Lung (tissue), 11 donors: ENCODE measurements at regions not wholly inside any gene's neighbourhood (a gene's known extent, or its start where the extent isn't known, plus 50 kb on each side); places are given as distances from the start of the nearest gene placed in this dataset.

Experiments used
- ATAC-seq: fragments of 200-7000 bp; cut with Tn5 transposase; one replicate; pipeline ENCODE4 v1.9.1; 2020; ENCODE audit warnings: moderate number of reproducible peaks; ENCODE audit not compliant: insufficient read depth, low FRiP score
- DNase-seq, 3 donors: peaks; one replicate each; pipeline ENCODE4 v3.0.0-alpha.2; 2013 to 2017
- H3K27ac ChIP-seq, 2 donors: one replicate each; pipeline ENCODE4 v1.5.1; 2013; ENCODE audit warnings: mild to moderate bottlenecking in 2 of 2, moderate library complexity in 2 of 2, control low read depth in 1 of 2, inconsistent platforms in 1 of 2, low read depth in 1 of 2, low read length in 1 of 2
- H3K27me3 ChIP-seq, 3 donors: one replicate each; pipeline ENCODE4 v1.5.1; 2013; ENCODE audit warnings: low read length in 2 of 3; ENCODE audit not compliant: control insufficient read depth in 3 of 3, insufficient read depth in 3 of 3
- H3K36me3 ChIP-seq, 4 donors: one replicate each; pipeline ENCODE4 v1.5.1; 2013; ENCODE audit warnings: low read length in 4 of 4, mild to moderate bottlenecking in 1 of 4, moderate library complexity in 1 of 4; ENCODE audit not compliant: control insufficient read depth in 4 of 4, insufficient read depth in 4 of 4
- H3K4me1 ChIP-seq, 5 donors: one replicate each; pipeline ENCODE4 v1.5.1; 2013; ENCODE audit warnings: low read length in 5 of 5, mild to moderate bottlenecking in 2 of 5, moderate library complexity in 1 of 5; ENCODE audit not compliant: control insufficient read depth in 5 of 5, insufficient read depth in 5 of 5
- H3K4me3 ChIP-seq: one replicate; pipeline ENCODE4 v1.5.1; 2013; ENCODE audit warnings: mild to moderate bottlenecking, control low read depth, moderate library complexity
- H3K9ac ChIP-seq, 2 donors: one replicate each; pipeline ENCODE4 v1.5.1; 2013; ENCODE audit warnings: low read length in 2 of 2, control low read depth in 1 of 2; ENCODE audit not compliant: insufficient read depth in 1 of 2
- H3K9me3 ChIP-seq, 4 donors: one replicate each; pipeline ENCODE4 v1.5.1; 2013; ENCODE audit warnings: low read length in 3 of 4, mild to moderate bottlenecking in 1 of 4, moderate library complexity in 1 of 4; ENCODE audit not compliant: control insufficient read depth in 4 of 4, insufficient read depth in 3 of 4
- CTCF ChIP-seq: IDR thresholded peaks from 2 replicates; pipeline ENCODE4 v1.5.1; 2012; ENCODE audit warnings: mild to moderate bottlenecking; ENCODE audit errors: control extremely low read depth, extremely low read depth
- WGBS, 2 donors: extraction: QIAGEN DNeasy Blood & Tissue Kit; methylation state at CpG; one replicate each; pipeline ENCODE4 v1.1.7; 2013; 5-methylcytosine and 5-hydroxymethylcytosine counted together
- donor health status: control.
- donor health status: control.
- donor health status: Bipolar disorder and iron deficiency.
- donor health status: healthy.
- donor health status: DM: yes; HTN: yes; CAD: no.

DNA sequence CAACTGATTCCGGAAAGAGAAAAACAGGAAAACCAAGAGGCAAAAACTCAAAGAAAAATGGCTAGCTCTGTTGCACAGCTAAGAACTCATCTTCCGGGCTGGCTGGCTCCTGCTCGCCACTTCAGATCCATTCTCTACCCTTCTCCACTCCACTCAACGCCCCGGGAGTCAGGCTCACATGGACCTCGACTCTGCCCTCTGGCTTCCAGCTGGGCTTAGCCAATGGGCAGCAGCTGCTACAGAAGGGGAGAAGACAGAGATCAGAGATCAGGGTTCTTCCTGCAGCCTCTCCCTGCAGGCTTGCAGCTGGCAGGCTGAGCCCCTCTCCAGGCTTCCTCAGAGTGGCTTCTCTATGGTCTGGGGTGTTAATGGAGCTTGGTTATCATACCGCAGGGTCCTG is 187.5 kb downstream of the MED10 start:
- H3K27ac ChIP-seq = no peak overlapping the region
- 67 to 75% methylated on average over 7 of the region's 7 CpGs for WGBS, 2 donors
- no peak for DNase-seq

GRCh38 chr5:6188976-6189375 is 189.4 kb downstream of the MED10 start:
- no peaks in the 10 kb centered on the region for H3K36me3 ChIP-seq
- no peak for DNase-seq
- no peak overlapping the region for H3K4me3 ChIP-seq
- no peaks in the 10 kb centered on the region for H3K4me1 ChIP-seq
- no peaks in the 10 kb centered on the region for H3K27me3 ChIP-seq
- TF ChIP-seq CTCF = no peak
- no peak overlapping the region for H3K27ac ChIP-seq
- 88 to 90% methylated on average over 8 of the region's 8 CpGs for WGBS, 2 donors
- H3K9me3 ChIP-seq = peaks cover 0 to 2% (median 0%) of the 10 kb centered on the region in 4 donors
- no peak overlapping the region for H3K9ac ChIP-seq
- ATAC-seq = no peak

More for the DNA sequence above, 187.5 kb downstream of the MED10 start:
- Histone ChIP-seq H3K4me1 (no peaks in the 10 kb centered on the region), H3K9ac (no peak overlapping the region), H3K36me3 (no peaks in the 10 kb centered on the region), H3K9me3 (peaks cover 0 to 3% (median 0%) of the 10 kb centered on the region in 4 donors), H3K4me3 (no peak overlapping the region), H3K27me3 (no peaks in the 10 kb centered on the region)
- no peak for TF ChIP-seq CTCF
- no peak for ATAC-seq

DNA sequence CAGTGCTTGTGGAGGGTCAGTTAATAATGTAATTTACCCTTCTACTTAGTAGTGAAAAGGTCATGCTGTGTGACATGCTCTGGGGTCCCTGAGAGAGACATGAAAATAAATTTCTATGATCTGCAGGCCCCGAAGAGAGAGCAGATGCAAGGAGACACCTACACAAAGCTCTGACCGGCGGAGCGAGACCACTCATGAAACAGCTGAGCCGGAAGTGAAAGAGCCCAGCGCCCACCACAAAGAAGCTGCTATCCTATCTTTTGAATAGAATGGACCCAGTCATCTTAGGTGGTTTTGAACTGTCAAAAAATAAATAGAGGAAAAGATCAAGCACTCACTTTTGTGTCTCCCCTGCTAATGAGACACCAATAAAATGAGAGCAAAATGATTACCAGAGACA is 190.0 kb downstream of the MED10 start:
- Histone ChIP-seq H3K36me3 (no peaks in the 10 kb centered on the region), H3K4me3 (no peak overlapping the region), H3K27me3 (no peaks in the 10 kb centered on the region), H3K27ac (no peak overlapping the region), H3K9ac (no peak overlapping the region), H3K9me3 (peaks cover 0 to 4% (median 0%) of the 10 kb centered on the region in 4 donors), H3K4me1 (no peaks in the 10 kb centered on the region)
- no peak for TF ChIP-seq CTCF
- 89 to 91% methylated on average over 6 of the region's 6 CpGs for WGBS, 2 donors
- no peak for ATAC-seq
- no peak for DNase-seq

GRCh38 chr5:6187501-6187900 is 190.8 kb downstream of the MED10 start:
- ATAC-seq (no peak), DNase-seq (no peak)
- no peaks in the 10 kb centered on the region for H3K27me3 ChIP-seq
- H3K4me1 ChIP-seq = no peaks in the 10 kb centered on the region
- TF ChIP-seq CTCF = no peak
- 72 to 83% methylated on average over 4 of the region's 4 CpGs for WGBS, 2 donors
- no peak overlapping the region for H3K9ac ChIP-seq
- no peaks in the 10 kb centered on the region for H3K36me3 ChIP-seq
- H3K27ac ChIP-seq = no peak overlapping the region
- peaks cover 0 to 5% (median 0%) of the 10 kb centered on the region in 4 donors for H3K9me3 ChIP-seq
- no peak overlapping the region for H3K4me3 ChIP-seq
